ENCODE measurements at regions not wholly inside any gene's neighbourhood (a gene's known extent, or its start where the extent isn't known, plus 50 kb on each side); places are given as distances from the start of the nearest gene placed in this dataset.
A peak's percentile ranks its signal among the peaks of the same experiment; 100 is the strongest.

GRCh38 chr19:28014615-28015405, 1198.1 kb downstream of the UQCRFS1 start:
- TF ChIP-seq CTCF (IDR thresholded peaks at IDR 0.05; ENCODE audit: insufficient read depth, low read length, severe bottlenecking) = no peak
- FAIRE-seq (no peak), DNase-seq (ENCODE audit: low read depth) (no peak)
- Histone ChIP-seq H3K4me3 (ENCODE audit: low read depth, low read length) (no peak overlapping the region), H3K36me3 (ENCODE audit: control insufficient read depth, insufficient read depth, low read length) (no peaks in the 10 kb centered on the region), H3K27me3 (ENCODE audit: control insufficient read depth, insufficient read depth, low read length) (no peaks in the 10 kb centered on the region)

- DNase-seq (ENCODE audit: low read depth) (no peak), FAIRE-seq (no peak)
- Histone ChIP-seq H3K27me3 (ENCODE audit: control insufficient read depth, insufficient read depth, low read length) (no peaks in the 10 kb centered on the region), H3K36me3 (ENCODE audit: control insufficient read depth, insufficient read depth, low read length) (no peaks in the 10 kb centered on the region), H3K4me3 (ENCODE audit: low read depth, low read length) (no peak overlapping the region)
- TF ChIP-seq CTCF (IDR thresholded peaks at IDR 0.05; ENCODE audit: insufficient read depth, low read length, severe bottlenecking) = no peak
Measured at GRCh38 chr19:28012361-28012760, 1200.6 kb downstream of the UQCRFS1 start.

- no peak for TF ChIP-seq CTCF (IDR thresholded peaks at IDR 0.05; ENCODE audit: insufficient read depth, low read length, severe bottlenecking)
- H3K4me3 ChIP-seq (ENCODE audit: low read depth, low read length) = no peak overlapping the region
- H3K27me3 ChIP-seq (ENCODE audit: control insufficient read depth, insufficient read depth, low read length) = no peaks in the 10 kb centered on the region
- FAIRE-seq (no peak), DNase-seq (ENCODE audit: low read depth) (no peak)
- H3K36me3 ChIP-seq (ENCODE audit: control insufficient read depth, insufficient read depth, low read length) = no peaks in the 10 kb centered on the region
Measured at GRCh38 chr19:28010656-28011055, 1202.3 kb downstream of the UQCRFS1 start.

GRCh38 chr19:28009696-28010095, 1203.3 kb downstream of the UQCRFS1 start:
- FAIRE-seq (no peak), DNase-seq (ENCODE audit: low read depth) (no peak)
- TF ChIP-seq CTCF (IDR thresholded peaks at IDR 0.05; ENCODE audit: insufficient read depth, low read length, severe bottlenecking) = no peak
- no peaks in the 10 kb centered on the region for H3K36me3 ChIP-seq (ENCODE audit: control insufficient read depth, insufficient read depth, low read length)
- no peak overlapping the region for H3K4me3 ChIP-seq (ENCODE audit: low read depth, low read length)
- no peaks in the 10 kb centered on the region for H3K27me3 ChIP-seq (ENCODE audit: control insufficient read depth, insufficient read depth, low read length)

- TF ChIP-seq CTCF (IDR thresholded peaks at IDR 0.05; ENCODE audit: insufficient read depth, low read length, severe bottlenecking) = no peak
- H3K36me3 ChIP-seq (ENCODE audit: control insufficient read depth, insufficient read depth, low read length) = no peaks in the 10 kb centered on the region
- DNase-seq (ENCODE audit: low read depth) (no peak), FAIRE-seq (peak; percentile 7)
- H3K27me3 ChIP-seq (ENCODE audit: control insufficient read depth, insufficient read depth, low read length) = no peaks in the 10 kb centered on the region
- H3K4me3 ChIP-seq (ENCODE audit: low read depth, low read length) = no peak overlapping the region
Measured at GRCh38 chr19:28008695-28009094, 1204.3 kb downstream of the UQCRFS1 start.

- Histone ChIP-seq H3K36me3 (ENCODE audit: control insufficient read depth, insufficient read depth, low read length) (no peaks in the 10 kb centered on the region), H3K27me3 (ENCODE audit: control insufficient read depth, insufficient read depth, low read length) (no peaks in the 10 kb centered on the region), H3K4me3 (ENCODE audit: low read depth, low read length) (no peak overlapping the region)
- FAIRE-seq = no peak
- no peak for TF ChIP-seq CTCF (IDR thresholded peaks at IDR 0.05; ENCODE audit: insufficient read depth, low read length, severe bottlenecking)
- DNase-seq (ENCODE audit: low read depth) = no peak
Measured at GRCh38 chr19:28003543-28003942, 1209.4 kb downstream of the UQCRFS1 start.

Measured in bronchial epithelial cell (primary cell).